GM21825 (cell line): ENCODE measurements at regions not wholly inside any gene's neighbourhood (a gene's known extent, or its start where the extent isn't known, plus 50 kb on each side); places are given as distances from the start of the nearest gene placed in this dataset.
"Not testable (repeated sequence)": the region's sequence is repeated elsewhere in the genome, so short reads cannot be mapped to it uniquely, and the experiment has no call there.

Experiments
- ATAC-seq: cut with Tn5 transposase; IDR thresholded peaks from one replicate; pipeline ENCODE4 v1.9.1; 2021; ENCODE audit warnings: mild to moderate bottlenecking, moderate library complexity; ENCODE audit not compliant: unreplicated experiment

DNA sequence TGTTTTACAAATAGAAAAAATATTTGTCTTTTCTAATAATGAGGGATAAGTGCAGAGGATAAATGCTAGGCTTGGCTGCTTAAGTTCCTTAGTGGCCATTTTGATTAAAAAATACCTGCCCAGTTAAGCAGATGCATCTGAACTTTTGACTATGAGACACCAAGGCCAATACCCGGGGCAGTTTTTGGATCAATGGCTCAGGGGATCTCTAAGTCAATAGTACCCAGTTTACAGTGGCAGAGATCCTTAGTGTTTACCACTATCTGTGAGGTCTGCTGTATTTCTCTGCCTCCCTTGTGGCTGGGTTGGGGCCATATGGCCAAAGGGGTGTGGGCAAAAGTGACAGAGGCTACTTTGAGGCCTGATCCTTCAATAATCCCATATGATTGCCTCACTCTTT, 184.5 kb upstream of the MAST4 start:
- ATAC-seq: no peak

DNA sequence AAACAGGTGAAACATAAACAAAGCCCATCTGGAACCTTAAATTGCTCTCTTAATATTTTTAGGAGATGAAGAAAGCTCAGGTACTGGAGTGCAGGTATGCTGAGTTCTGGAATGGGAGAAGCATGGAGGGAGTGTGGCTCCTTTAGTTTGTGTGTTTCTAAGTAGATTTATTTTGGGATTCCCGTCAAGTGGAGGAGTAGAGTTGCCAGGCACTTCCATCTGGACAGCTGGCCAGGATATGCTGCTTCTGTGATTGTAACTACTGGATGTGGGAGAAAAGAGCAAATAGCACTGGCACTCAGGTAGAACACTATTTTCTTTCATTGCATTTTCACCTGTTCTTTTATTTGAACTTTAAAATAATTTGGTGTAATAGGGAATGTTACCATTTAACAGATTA, 182.3 kb upstream of the MAST4 start:
- ATAC-seq: no peak

DNA sequence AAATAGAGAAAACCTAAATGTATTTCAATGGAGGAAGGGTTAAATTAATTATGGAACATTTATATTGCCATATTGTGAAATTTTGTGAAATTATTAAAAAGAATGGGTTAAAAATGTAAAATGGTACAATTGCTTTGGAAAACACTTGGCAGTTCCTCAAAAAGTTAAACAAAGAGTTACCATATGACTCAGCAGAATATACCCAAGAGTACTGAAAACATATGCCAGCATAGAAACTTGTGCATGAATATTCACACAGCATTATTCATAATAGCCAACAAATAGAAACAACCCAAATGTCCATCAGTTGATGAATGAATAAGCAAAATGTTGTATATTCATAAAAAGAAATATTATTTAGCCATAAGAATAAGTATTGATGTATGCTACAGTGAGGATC, 181.0 kb upstream of the MAST4 start:
- no peak for ATAC-seq

DNA sequence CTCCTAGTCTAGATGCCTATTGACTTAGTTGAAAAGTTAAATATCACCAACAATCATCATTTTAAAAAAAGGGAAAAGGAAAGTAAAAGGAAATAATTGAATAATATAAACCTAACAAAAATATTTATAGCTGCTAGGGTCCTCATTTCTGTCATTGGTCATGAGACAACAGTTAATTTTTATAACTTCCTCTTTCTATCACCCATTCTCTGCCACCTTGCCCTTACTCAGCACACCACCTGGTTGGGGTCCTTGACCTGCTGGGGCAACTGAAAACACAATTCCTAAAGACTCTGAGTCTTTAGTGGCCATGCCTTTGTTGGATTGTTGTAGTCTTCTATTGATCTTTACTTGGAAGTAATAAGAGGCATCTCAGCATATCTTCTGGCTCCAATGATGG, 179.5 kb upstream of the MAST4 start:
- ATAC-seq: no peak

DNA sequence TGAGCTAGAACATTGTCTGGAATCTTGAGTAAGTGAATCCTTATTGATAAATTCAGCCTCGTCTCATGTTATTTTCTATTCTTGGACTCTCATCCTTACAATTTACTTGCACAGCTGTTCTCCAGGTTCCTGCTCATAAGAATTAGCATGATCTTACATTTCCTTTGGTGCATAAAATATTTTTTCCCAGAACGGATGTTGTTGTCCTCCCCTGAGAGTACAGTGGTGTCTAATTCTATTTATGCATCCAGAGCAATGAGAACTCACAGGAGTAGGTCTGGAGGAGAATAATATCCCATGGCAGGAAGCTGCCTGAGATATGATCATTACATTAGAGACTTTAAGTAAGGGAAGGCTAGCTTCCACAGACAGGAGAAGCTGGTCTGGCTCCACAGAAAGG, 178.4 kb upstream of the MAST4 start:
- ATAC-seq: no peak

DNA sequence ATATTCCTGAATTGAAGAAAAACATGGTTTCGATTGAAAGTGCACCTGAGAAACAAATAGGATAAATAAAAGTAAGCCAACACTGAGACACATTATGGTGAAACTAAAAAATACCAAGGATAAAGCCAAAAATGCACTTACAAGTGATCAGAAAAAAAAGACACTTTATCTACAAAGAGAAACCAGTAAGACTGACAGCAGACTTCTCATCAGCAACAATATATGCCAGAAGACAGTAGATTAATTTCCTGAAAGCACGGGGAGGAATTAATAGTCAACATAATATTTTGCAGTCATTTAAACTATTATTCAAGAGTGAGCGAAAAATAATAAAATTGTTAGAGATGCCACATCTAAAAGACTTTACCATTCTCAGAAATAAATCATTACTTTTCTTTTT, 172.7 kb upstream of the MAST4 start:
- ATAC-seq: no peak

DNA sequence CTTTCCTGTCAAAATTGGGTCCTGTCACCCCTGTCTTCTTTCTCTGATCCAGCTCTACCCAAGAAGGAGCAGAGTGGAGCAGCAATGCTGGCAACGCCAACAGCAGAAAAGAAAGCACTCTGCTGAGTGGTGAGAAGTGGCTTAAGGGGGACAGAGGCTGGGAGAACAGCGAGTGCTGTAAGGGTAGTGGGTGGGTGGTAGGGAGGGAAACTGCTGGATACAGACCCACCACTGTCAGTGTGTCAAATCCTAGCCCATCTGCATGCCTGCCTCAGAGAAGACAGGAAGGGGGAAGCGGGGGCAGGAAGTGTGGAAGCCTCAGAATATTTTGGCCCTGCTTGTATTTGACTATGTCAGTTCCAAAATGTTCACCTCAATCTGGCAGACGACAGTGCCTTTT, 170.4 kb upstream of the MAST4 start:
- ATAC-seq: no peak

DNA sequence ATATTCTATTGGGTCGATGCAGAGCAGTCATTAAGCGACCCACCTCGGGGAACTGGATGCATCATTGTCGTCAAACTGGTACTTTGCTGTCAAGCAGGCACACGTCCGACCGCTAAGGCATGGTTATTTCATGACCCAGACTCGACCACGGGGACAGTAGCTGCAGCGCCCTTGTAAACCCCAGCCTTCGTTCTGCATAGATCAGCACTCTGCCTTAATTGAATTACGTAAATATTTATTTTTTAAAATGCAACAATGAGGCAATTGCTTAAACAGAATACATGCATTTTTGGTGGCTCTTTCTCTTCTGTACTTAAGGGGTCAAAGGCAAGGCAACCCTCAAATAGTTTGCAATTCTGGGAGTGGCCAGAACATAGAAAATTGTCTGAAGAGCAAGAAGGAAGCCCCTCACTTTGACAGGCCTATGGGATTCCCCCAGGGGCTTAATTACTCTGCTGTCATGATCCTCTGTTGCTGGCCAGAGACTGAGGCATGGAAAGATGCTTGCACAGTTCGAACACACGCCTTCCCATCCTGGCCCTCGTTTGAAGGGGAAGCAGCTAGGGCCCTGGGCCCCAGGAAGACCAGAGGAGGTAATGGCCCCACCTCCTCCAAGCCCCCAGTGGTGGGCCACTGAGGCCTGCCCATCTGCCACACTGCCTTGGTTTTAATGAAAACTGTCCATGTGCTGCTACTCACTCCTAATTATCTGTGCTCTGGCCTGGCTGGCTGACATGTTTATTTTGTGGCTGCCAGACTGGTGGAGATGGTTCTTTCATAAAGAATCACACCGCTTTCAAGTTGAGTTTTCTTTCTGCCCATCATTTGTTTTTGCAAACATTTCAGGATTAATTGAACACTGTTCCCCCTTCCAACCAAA, 169.7 kb upstream of the MAST4 start:
- ATAC-seq: no peak

DNA sequence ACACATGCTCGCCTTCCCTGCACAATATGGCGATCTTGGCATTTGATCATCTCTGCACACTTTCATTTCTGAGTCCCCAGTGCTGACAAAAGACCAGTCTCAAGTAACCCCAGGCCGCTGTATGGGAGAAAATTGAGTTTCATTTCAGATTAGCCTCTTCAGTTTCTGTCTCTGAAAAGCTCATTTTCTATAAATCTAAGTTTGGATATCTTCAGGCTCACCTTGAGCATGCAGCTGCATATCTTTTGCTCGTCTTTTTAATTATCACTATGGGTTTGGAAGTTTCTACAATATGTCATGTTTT, 169.1 kb upstream of the MAST4 start:
- no peak for ATAC-seq

DNA sequence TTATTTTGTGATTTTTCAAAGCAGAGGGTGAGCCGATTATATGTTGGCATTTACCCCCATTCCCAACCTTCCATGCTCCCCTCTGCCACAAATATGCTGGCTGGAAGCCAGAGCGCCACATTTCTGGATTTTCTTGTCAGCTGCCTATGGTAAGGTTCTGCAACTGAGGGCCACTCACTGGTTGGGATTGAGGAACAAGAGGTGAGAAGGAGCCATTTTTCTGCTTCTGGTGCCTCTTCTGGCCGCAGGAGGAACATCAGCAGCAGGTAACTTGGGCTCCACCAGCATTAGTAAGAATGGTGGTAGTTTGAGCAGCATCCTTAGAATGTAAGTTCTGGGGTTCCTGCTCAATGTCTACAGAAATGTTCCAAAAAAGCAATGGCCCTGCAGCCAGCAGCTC, 159.5 kb upstream of the MAST4 start:
- ATAC-seq: no peak

DNA sequence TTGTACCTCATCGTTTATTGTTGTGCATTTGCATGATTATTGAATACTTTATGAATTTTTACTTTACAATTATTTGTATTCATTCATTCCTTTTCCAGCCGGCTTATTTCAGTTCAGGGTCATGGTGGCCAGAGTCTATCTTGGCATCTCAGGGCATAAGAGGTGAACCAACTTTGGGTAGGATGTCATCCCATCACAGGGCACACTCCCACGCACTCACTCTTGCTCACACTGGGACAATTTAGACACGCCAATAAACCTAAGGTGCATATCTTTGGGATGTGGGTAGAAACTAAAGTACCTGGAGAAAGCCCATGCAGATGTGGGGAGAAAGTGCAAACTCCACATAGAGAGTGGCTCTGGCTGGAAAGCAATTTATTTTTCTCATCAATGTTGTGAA, 158.1 kb upstream of the MAST4 start:
- no peak for ATAC-seq

DNA sequence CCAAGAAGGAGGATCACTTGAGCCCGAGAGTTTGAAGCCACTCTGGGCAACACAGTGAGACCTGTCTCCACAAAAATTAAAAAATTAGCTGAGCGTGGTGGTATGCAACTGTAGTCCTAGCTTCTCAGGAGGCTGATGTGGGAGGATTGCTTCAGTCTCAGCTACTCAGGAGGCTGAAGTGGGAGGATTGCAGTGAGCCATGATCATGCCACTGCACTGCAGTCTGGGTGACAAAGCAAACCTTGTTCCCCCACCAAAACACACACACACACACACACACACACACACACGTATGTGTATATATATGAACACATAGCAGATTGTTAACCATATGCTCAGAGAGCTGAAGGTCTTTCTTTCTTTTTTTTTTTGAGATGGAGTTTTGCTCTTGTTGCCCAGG, 157.5 kb upstream of the MAST4 start:
- ATAC-seq: no peak

DNA sequence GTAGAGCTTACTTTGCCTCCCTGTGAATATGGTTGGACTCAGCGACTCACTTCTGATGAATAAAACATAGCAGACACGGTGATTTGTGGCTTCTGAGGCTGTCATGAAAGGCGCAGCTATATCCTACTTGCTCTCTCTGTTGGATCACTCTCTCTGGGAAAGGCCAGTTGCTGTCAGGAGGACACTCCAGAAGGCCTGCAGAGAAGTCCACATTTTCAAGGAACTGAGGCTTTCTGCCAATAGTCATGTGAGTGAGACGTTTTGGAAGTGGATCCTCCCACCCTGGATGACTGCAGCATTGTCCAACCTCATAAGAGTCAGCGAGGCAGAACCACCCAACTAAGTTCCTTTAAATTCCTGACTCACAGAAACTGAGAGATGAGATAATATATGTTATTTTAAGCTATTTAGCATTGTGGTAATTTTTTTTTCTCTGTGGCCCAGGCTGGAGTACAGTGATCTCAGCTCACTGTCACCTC, 156.0 kb upstream of the MAST4 start:
- peak; percentile 78 for ATAC-seq

DNA sequence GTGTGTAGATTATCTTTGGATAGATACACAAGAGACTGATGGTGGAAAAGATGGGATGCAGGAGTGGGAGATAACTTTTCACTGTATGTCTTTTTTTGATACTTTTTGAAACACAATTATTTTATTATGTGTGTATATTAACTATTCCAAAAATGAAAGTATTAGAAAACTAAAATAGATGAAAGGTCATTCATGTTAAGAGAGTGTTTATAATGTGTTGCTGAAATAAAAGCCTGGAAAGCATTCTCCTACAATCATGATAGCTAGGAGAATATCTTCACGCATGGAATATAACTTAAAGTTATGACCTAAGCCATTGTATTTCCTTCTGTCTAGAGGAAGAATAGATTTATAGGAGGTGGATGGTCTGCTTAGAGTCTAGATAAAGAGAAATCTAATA, 154.8 kb upstream of the MAST4 start:
- no peak for ATAC-seq

DNA sequence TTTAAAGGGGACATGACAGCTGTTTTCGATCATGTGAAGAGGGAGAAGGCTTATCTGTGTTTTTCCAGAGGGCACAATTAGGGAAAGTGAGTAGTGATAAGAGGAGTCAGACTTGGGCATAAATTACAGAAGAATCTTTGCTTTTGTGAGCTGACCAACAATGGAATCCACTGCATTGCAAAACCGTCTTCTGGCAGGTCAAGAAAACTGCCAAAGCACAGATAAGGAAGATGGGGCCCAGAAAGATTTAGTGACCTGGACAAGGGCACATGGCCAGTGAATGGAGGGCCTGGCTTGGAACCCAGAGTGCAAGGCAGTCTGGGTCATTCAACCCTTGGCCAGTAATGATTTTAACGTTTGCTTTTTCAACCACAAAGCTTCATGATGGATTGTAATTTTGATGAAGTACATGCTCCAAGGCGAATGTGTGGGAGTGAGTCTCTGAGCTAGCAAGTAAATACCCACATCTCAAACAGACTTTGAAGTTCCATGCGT, 153.2 kb upstream of the MAST4 start:
- ATAC-seq: no peak

DNA sequence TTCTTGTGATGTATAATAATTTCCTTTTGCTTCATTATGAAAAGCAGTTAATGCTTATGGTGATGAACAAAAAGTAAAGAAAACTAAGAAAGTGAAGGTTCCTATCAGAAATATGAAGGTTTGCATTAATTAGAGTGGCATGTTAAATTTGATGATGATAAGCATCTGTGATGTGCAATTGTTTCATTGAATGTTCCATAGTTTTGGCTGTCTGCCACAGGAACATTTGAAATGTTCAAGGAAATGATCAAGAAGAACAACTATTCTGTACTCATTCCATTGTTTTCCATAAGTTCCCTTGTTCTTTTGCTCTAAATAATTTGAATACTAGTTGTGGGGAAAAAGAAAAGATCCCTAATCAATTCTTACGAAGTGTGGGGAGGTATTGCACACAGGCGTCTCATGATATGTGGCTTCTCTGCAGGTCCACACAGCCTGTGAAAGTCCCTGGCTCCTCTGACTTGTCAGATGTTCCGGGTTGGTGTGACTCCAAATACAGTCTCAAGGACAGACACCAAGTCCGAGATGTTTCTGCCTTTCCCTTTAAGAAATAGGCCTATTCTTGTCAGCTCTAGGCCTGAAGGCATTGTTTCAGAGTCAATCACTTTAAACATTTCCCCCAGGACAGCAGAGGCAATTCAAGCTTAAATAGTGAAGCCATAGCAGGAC, 152.6 kb upstream of the MAST4 start:
- ATAC-seq: no peak

DNA sequence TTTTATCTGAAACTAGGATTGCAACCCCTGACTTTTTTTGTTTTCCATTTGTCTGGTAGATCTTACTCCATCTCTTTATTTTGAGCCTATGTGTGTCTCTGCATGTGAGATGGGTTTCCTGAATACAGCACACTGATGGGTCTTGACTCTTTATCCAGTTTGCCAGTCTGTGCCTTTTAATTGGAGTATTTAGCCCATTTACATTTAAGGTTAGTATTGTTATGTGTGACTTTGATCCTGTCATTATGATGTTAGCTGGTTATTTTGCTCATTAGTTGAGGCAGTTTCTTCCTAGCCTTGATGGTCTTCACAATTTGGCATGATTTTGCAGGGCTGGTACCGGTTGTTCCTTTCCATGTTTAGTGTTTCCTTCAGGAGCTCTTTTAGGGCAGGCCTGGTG, 148.1 kb upstream of the MAST4 start:
- not testable (repeated sequence) for ATAC-seq

DNA sequence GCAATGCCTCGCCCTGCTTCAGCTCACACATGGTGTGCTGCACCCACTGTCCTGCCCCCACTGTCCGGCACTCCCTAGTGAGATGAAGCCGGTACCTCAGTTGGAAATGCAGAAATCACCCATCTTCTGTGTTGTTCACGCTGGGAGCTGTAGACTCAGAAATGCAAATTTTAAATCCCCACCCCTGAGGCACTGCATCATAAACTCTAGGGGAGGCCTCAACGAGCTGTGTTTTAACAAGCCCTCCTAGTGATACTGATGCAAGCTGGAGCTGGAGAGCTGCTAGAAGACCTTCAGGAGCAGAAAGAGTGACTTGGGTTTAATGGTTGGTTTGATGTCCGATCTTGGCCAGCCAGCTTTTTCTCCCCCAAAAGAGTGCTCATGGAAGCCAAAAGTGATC, 146.0 kb upstream of the MAST4 start:
- ATAC-seq: no peak

DNA sequence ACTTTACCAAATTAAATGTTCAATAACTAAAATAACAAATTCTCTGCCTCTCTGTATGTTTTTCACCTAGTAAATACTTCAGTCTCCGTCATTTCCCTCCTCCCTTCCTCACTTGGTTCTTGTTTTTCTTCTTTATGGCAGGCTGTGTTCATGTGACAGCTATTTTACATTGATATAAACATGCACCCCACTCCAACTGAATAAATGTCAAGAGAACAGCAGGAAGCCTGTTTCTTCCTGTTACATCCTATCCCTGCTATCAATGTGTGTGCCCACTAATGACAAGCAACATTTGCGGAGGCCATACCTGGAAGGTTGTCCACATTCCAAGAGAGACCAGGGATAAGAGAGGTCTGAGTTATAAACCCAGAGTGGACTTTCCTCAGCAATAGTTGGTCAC, 145.2 kb upstream of the MAST4 start:
- ATAC-seq: no peak

DNA sequence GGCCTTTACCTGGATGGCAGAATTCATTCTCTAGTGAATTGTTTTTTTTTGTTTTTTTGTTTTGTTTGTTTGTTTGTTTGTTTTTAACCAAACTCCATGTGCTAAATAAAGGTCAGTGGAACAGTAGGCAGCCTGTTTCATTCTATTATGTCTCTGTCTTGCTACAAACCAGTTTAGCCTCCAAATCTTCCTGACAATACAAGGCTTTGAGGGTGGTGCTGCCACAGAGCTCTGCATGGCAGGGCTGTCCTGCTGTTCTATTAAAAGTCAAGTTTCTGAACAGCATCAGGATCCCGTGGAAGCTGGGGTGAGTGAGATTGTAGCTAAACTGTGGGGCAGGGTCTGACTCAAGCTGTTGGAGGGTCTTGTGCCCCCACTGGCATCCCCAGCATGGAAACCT, 144.1 kb upstream of the MAST4 start:
- ATAC-seq: no peak

DNA sequence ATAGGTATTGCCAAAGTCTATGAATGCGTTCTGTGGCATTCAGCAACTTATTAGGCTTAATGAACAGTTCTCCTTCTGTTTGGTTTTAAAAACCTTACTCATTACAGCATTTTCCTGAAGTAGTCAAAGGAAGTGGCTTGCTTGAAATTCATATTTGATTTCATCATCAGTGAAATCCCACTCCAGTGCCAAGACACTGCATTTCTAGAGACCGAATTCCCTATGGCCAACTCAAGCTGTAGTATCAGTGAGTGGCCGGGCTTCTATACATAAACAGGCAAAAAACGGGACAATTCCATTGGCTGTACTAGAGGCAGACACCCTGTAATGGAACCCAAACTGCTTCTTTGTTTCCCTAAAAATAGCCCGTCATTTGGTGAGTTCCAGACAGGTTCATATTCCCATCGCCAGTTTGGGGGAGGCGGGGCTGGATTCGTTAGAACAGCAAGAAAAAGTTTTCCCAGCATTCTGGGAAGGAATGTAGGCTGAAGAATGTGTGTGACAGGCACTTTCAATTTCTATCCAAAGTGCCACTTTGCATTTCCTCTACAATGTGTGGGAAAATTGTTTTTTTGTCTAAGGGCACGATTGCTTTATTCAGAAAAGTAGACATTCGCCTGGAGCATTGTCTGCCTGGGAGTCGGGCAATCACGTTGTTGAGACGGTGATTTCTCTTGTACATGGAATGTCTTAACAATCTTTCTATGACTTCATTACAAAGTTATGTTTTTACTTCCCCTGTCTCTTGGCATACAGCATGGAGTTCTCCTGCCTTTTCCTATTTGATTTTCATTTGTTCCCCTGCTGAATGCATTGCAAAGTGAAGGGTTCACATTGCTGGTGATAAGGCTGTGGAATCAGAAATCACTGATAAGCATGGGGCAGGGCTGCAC, 141.8 kb upstream of the MAST4 start:
- no peak for ATAC-seq
